ENCODE measurements at regions not wholly inside any gene's neighbourhood (a gene's known extent, or its start where the extent isn't known, plus 50 kb on each side); places are given as distances from the start of the nearest gene placed in this dataset.

DNA sequence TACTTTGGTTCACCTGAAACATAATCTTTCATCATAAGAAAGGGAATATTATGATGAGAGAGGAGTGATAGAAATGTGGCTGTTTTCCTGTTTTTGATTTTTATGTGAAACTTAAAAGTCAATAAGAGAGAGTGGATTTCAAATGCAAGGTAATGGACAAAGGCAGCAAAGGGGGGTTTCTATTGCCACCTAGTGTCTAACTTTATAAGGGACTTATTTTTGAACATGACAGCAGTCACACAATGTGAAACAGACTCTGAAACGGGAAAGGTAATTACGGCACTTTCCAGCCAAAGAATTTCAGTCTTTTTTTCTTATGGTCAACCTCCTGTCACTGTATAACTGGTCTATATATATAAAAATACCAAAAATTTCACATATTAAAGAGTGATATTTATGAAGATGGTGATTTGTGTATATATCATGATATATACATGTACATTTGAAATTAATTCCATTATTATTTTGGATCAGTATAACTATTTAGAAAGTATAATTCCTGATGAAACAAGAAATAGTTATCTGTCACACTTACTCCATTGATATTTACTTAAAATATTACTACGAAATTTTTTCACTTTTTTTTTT, 127.1 kb downstream of the FBXO8 start (continued):
- TF ChIP-seq, protein P1, sequence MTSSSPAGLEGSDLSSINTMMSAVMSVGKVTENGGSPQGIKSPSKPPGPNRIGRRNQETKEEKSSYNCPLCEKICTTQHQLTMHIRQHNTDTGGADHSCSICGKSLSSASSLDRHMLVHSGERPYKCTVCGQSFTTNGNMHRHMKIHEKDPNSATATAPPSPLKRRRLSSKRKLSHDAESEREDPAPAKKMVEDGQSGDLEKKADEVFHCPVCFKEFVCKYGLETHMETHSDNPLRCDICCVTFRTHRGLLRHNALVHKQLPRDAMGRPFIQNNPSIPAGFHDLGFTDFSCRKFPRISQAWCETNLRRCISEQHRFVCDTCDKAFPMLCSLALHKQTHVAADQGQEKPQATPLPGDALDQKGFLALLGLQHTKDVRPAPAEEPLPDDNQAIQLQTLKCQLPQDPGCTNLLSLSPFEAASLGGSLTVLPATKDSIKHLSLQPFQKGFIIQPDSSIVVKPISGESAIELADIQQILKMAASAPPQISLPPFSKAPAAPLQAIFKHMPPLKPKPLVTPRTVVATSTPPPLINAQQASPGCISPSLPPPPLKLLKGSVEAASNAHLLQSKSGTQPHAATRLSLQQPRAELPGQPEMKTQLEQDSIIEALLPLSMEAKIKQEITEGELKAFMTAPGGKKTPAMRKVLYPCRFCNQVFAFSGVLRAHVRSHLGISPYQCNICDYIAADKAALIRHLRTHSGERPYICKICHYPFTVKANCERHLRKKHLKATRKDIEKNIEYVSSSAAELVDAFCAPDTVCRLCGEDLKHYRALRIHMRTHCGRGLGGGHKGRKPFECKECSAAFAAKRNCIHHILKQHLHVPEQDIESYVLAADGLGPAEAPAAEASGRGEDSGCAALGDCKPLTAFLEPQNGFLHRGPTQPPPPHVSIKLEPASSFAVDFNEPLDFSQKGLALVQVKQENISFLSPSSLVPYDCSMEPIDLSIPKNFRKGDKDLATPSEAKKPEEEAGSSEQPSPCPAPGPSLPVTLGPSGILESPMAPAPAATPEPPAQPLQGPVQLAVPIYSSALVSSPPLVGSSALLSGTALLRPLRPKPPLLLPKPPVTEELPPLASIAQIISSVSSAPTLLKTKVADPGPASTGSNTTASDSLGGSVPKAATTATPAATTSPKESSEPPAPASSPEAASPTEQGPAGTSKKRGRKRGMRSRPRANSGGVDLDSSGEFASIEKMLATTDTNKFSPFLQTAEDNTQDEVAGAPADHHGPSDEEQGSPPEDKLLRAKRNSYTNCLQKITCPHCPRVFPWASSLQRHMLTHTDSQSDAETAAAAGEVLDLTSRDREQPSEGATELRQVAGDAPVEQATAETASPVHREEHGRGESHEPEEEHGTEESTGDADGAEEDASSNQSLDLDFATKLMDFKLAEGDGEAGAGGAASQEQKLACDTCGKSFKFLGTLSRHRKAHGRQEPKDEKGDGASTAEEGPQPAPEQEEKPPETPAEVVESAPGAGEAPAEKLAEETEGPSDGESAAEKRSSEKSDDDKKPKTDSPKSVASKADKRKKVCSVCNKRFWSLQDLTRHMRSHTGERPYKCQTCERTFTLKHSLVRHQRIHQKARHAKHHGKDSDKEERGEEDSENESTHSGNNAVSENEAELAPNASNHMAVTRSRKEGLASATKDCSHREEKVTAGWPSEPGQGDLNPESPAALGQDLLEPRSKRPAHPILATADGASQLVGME (CRISPR knock-in tag; IDR thresholded peaks at IDR 0.05): no peak
- TF ChIP-seq NFRKB (IDR thresholded peaks at IDR 0.05; ENCODE audit: low read depth) (no peak), E4F1 (CRISPR knock-in tag; IDR thresholded peaks at IDR 0.05; ENCODE audit: borderline replicate concordance) (no peak), PKNOX1 (IDR thresholded peaks at IDR 0.05) (peak; percentile 53; the same call in 1 of the 2 replicates), POU5F1 (IDR thresholded peaks at IDR 0.05; ENCODE audit: borderline replicate concordance, low read depth, low read length, partially characterized antibody) (no peak), C11orf30 (IDR thresholded peaks at IDR 0.05; ENCODE audit: low read depth) (no peak)
- TF ChIP-seq, protein P2, sequence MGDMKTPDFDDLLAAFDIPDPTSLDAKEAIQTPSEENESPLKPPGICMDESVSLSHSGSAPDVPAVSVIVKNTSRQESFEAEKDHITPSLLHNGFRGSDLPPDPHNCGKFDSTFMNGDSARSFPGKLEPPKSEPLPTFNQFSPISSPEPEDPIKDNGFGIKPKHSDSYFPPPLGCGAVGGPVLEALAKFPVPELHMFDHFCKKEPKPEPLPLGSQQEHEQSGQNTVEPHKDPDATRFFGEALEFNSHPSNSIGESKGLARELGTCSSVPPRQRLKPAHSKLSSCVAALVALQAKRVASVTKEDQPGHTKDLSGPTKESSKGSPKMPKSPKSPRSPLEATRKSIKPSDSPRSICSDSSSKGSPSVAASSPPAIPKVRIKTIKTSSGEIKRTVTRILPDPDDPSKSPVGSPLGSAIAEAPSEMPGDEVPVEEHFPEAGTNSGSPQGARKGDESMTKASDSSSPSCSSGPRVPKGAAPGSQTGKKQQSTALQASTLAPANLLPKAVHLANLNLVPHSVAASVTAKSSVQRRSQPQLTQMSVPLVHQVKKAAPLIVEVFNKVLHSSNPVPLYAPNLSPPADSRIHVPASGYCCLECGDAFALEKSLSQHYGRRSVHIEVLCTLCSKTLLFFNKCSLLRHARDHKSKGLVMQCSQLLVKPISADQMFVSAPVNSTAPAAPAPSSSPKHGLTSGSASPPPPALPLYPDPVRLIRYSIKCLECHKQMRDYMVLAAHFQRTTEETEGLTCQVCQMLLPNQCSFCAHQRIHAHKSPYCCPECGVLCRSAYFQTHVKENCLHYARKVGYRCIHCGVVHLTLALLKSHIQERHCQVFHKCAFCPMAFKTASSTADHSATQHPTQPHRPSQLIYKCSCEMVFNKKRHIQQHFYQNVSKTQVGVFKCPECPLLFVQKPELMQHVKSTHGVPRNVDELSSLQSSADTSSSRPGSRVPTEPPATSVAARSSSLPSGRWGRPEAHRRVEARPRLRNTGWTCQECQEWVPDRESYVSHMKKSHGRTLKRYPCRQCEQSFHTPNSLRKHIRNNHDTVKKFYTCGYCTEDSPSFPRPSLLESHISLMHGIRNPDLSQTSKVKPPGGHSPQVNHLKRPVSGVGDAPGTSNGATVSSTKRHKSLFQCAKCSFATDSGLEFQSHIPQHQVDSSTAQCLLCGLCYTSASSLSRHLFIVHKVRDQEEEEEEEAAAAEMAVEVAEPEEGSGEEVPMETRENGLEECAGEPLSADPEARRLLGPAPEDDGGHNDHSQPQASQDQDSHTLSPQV (IDR thresholded peaks at IDR 0.05): peak; percentile 26; the same call in 1 of the 2 replicates
- TF ChIP-seq, protein P3, sequence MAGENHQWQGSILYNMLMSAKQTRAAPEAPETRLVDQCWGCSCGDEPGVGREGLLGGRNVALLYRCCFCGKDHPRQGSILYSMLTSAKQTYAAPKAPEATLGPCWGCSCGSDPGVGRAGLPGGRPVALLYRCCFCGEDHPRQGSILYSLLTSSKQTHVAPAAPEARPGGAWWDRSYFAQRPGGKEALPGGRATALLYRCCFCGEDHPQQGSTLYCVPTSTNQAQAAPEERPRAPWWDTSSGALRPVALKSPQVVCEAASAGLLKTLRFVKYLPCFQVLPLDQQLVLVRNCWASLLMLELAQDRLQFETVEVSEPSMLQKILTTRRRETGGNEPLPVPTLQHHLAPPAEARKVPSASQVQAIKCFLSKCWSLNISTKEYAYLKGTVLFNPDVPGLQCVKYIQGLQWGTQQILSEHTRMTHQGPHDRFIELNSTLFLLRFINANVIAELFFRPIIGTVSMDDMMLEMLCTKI (IDR thresholded peaks at IDR 0.05; ENCODE audit: partially characterized antibody): no peak

Measured in K562 (cell line).